ENCODE measurements at regions not wholly inside any gene's neighbourhood (a gene's known extent, or its start where the extent isn't known, plus 50 kb on each side); places are given as distances from the start of the nearest gene placed in this dataset.

- TF ChIP-seq POLR2AphosphoS5 (IDR thresholded peaks at IDR 0.05) (no peak), EP300 (IDR thresholded peaks at IDR 0.05) (no peak)
- intact Hi-C loops (cut with DNase I; ENCODE audit: low total_unique reads), result no loop called here
Observed at GRCh38 chr4:135731682-135732081, 1530.1 kb upstream of the PABPC4L start.

GRCh38 chr4:135724421-135724820 lies 1522.8 kb upstream of the PABPC4L start:
- Histone ChIP-seq H3K4me1 (no peaks in the 10 kb centered on the region), H3K27me3 (no peaks in the 10 kb centered on the region), H3K36me3 (no peaks in the 10 kb centered on the region), H3K9me3 (no peaks in the 10 kb centered on the region), H3K27ac (no peak overlapping the region), H3K4me3 (no peak overlapping the region)
- DNase-seq, result no peak
- TF ChIP-seq CTCF (IDR thresholded peaks at IDR 0.05) (no peak), POLR2AphosphoS5 (IDR thresholded peaks at IDR 0.05) (no peak), EP300 (IDR thresholded peaks at IDR 0.05) (no peak), POLR2A (IDR thresholded peaks at IDR 0.05) (no peak)
- 67 to 78% (median 77%) methylated on average over 2 of the region's 2 CpGs for WGBS, 5 donors
- intact Hi-C loops (cut with DNase I; ENCODE audit: low total_unique reads), result no loop called here

More at GRCh38 chr4:135731682-135732081, 1530.1 kb upstream of the PABPC4L start:
- no peaks in the 10 kb centered on the region for H3K4me1 ChIP-seq
- H3K27ac ChIP-seq, result no peak overlapping the region
- no peak for DNase-seq
- WGBS, 5 donors, result 61 to 64% (median 63%) methylated on average over 2 of the region's 2 CpGs
- no peak overlapping the region for H3K4me3 ChIP-seq
- H3K27me3 ChIP-seq, result no peaks in the 10 kb centered on the region
- no peaks in the 10 kb centered on the region for H3K36me3 ChIP-seq
- H3K9me3 ChIP-seq, result no peaks in the 10 kb centered on the region

- Histone ChIP-seq H3K4me1 (no peaks in the 10 kb centered on the region), H3K27me3 (no peaks in the 10 kb centered on the region), H3K4me3 (no peak overlapping the region), H3K9me3 (no peaks in the 10 kb centered on the region), H3K36me3 (no peaks in the 10 kb centered on the region), H3K27ac (no peak overlapping the region)
- DNase-seq, result no peak
- no peak for TF ChIP-seq POLR2A (IDR thresholded peaks at IDR 0.05)
- TF ChIP-seq EP300 (IDR thresholded peaks at IDR 0.05), result no peak
- TF ChIP-seq CTCF (IDR thresholded peaks at IDR 0.05), result no peak
- TF ChIP-seq POLR2AphosphoS5 (IDR thresholded peaks at IDR 0.05), result no peak
- 84 to 92% (median 89%) methylated on average over 1 of the region's 1 CpG for WGBS, 5 donors
- intact Hi-C loops (cut with DNase I; ENCODE audit: low total_unique reads), result no loop called here
Observed at GRCh38 chr4:135718019-135718418, 1516.4 kb upstream of the PABPC4L start.

- no peak for DNase-seq
- no peak overlapping the region for H3K4me3 ChIP-seq
- no peaks in the 10 kb centered on the region for H3K27me3 ChIP-seq
- H3K36me3 ChIP-seq, result no peaks in the 10 kb centered on the region
- H3K4me1 ChIP-seq, result no peaks in the 10 kb centered on the region
- TF ChIP-seq POLR2A (IDR thresholded peaks at IDR 0.05) (no peak), POLR2AphosphoS5 (IDR thresholded peaks at IDR 0.05) (no peak), CTCF (IDR thresholded peaks at IDR 0.05) (no peak), EP300 (IDR thresholded peaks at IDR 0.05) (no peak)
- H3K27ac ChIP-seq, result no peak overlapping the region
- intact Hi-C loops (cut with DNase I; ENCODE audit: low total_unique reads), result no loop called here
- peaks cover 0 to under 1% (median 0%) of the 10 kb centered on the region in 4 donors for H3K9me3 ChIP-seq
Observed at GRCh38 chr4:135705343-135705742, 1503.8 kb upstream of the PABPC4L start.

GRCh38 chr4:135694066-135694465 lies 1492.5 kb upstream of the PABPC4L start:
- TF ChIP-seq CTCF (IDR thresholded peaks at IDR 0.05), result no peak
- TF ChIP-seq POLR2A (IDR thresholded peaks at IDR 0.05), result no peak
- no peak for TF ChIP-seq POLR2AphosphoS5 (IDR thresholded peaks at IDR 0.05)
- TF ChIP-seq EP300 (IDR thresholded peaks at IDR 0.05), result no peak
- Histone ChIP-seq H3K4me1 (no peaks in the 10 kb centered on the region), H3K4me3 (no peak overlapping the region), H3K27me3 (no peaks in the 10 kb centered on the region), H3K36me3 (no peaks in the 10 kb centered on the region), H3K27ac (no peak overlapping the region), H3K9me3 (no peaks in the 10 kb centered on the region)
- no peak for DNase-seq
- intact Hi-C loops (cut with DNase I; ENCODE audit: low total_unique reads), result no loop called here
- 78 to 89% (median 83%) methylated on average over 2 of the region's 2 CpGs for WGBS, 5 donors

Data from stomach (tissue), 8 donors.